ENCODE measurements at regions not wholly inside any gene's neighbourhood (a gene's known extent, or its start where the extent isn't known, plus 50 kb on each side); places are given as distances from the start of the nearest gene placed in this dataset.

GRCh38 chr2:225309516-225309915 is 90.0 kb upstream of the NYAP2 start:
- H3K36me3 ChIP-seq (ENCODE audit: insufficient read depth, low read length): no peaks in the 10 kb centered on the region
- H3K9me2 ChIP-seq (ENCODE audit: low read depth, low read length): no peaks in the 10 kb centered on the region
- no peak overlapping the region for H3K27ac ChIP-seq (ENCODE audit: low read depth, low read length, poor library complexity, severe bottlenecking)
- no peaks in the 10 kb centered on the region for H3F3A ChIP-seq (ENCODE audit: insufficient read depth, low read length)
- H3K4me2 ChIP-seq (ENCODE audit: low read length): no peak overlapping the region
- no peaks in the 10 kb centered on the region for H3K79me2 ChIP-seq (ENCODE audit: insufficient read depth, low read length)
- no peaks in the 10 kb centered on the region for H4K20me1 ChIP-seq (ENCODE audit: insufficient read depth, low read length)
- H3K4me1 ChIP-seq (ENCODE audit: insufficient read depth, low read length, severe bottlenecking): no peaks in the 10 kb centered on the region
- no peak for TF ChIP-seq CTCF (IDR thresholded peaks at IDR 0.05; ENCODE audit: low read length)
- TF ChIP-seq EZH2 (IDR thresholded peaks at IDR 0.05; ENCODE audit: borderline replicate concordance, low read length): no peak
- no peak overlapping the region for H3K4me3 ChIP-seq (ENCODE audit: low read depth, low read length, poor library complexity, severe bottlenecking)
- no peak overlapping the region for H3K9ac ChIP-seq (ENCODE audit: low read length)
- no peaks in the 10 kb centered on the region for H3K27me3 ChIP-seq (ENCODE audit: insufficient read depth, low read length)
- no peak overlapping the region for H2AFZ ChIP-seq (ENCODE audit: low read length)
- H3K9me3 ChIP-seq (ENCODE audit: low read length): no peaks in the 10 kb centered on the region

DNA sequence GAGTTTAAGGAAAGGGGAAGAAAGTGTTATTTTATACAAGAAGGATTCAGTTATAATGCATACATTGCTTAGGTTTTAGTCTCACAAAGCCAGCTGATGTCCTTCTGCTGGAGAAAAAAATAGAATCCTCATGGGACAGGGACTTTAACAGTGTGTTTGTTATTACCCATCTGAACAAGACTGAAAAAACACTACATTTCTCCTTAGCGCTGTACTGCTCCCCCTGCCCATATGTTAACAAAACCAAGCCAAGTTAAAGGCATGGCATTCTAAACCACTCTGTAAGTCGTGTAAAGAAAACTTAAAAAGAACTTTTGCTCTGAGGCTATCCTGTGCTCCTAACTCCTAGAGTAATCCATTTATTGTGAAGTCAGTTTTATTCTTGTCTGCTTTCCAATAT is 102.6 kb upstream of the NYAP2 start:
- Histone ChIP-seq H2AFZ (ENCODE audit: low read length) (no peak overlapping the region), H3K9ac (ENCODE audit: low read length) (no peak overlapping the region), H3K4me2 (ENCODE audit: low read length) (no peak overlapping the region), H3K36me3 (ENCODE audit: insufficient read depth, low read length) (no peaks in the 10 kb centered on the region), H3K4me1 (ENCODE audit: insufficient read depth, low read length, severe bottlenecking) (no peaks in the 10 kb centered on the region), H3F3A (ENCODE audit: insufficient read depth, low read length) (no peaks in the 10 kb centered on the region), H3K27ac (ENCODE audit: low read depth, low read length, poor library complexity, severe bottlenecking) (no peak overlapping the region), H3K4me3 (ENCODE audit: low read depth, low read length, poor library complexity, severe bottlenecking) (no peak overlapping the region), H3K27me3 (ENCODE audit: insufficient read depth, low read length) (no peaks in the 10 kb centered on the region), H3K9me2 (ENCODE audit: low read depth, low read length) (no peaks in the 10 kb centered on the region), H3K9me3 (ENCODE audit: low read length) (no peaks in the 10 kb centered on the region), H4K20me1 (ENCODE audit: insufficient read depth, low read length) (no peaks in the 10 kb centered on the region), H3K79me2 (ENCODE audit: insufficient read depth, low read length) (no peaks in the 10 kb centered on the region)
- no peak for TF ChIP-seq EZH2 (IDR thresholded peaks at IDR 0.05; ENCODE audit: borderline replicate concordance, low read length)
- TF ChIP-seq CTCF (IDR thresholded peaks at IDR 0.05; ENCODE audit: low read length): no peak

DNA sequence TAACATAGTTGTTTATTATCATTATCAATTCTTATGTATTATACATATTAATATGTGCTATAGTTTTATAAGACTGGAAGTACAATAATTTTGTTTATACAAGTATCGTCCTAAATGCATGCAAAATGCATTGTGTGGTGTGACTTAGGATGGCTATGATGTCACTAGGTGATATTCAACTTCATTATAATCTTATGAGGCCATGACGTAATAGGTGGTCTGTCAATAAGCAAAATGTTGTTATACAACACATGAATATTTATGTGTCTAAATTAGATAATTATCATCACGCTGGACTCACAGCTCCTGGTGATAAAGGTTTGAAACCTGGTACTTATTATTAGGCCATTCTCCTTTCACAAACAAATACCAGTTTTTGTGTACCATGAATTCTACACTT is 104.4 kb upstream of the NYAP2 start:
- Histone ChIP-seq H2AFZ (ENCODE audit: low read length) (no peak overlapping the region), H3K9me3 (ENCODE audit: low read length) (no peaks in the 10 kb centered on the region), H4K20me1 (ENCODE audit: insufficient read depth, low read length) (no peaks in the 10 kb centered on the region), H3K9ac (ENCODE audit: low read length) (no peak overlapping the region), H3K4me2 (ENCODE audit: low read length) (no peak overlapping the region), H3F3A (ENCODE audit: insufficient read depth, low read length) (no peaks in the 10 kb centered on the region), H3K4me3 (ENCODE audit: low read depth, low read length, poor library complexity, severe bottlenecking) (no peak overlapping the region), H3K9me2 (ENCODE audit: low read depth, low read length) (no peaks in the 10 kb centered on the region), H3K27ac (ENCODE audit: low read depth, low read length, poor library complexity, severe bottlenecking) (no peak overlapping the region), H3K27me3 (ENCODE audit: insufficient read depth, low read length) (no peaks in the 10 kb centered on the region), H3K36me3 (ENCODE audit: insufficient read depth, low read length) (no peaks in the 10 kb centered on the region), H3K4me1 (ENCODE audit: insufficient read depth, low read length, severe bottlenecking) (no peaks in the 10 kb centered on the region), H3K79me2 (ENCODE audit: insufficient read depth, low read length) (no peaks in the 10 kb centered on the region)
- TF ChIP-seq CTCF (IDR thresholded peaks at IDR 0.05; ENCODE audit: low read length) (no peak), EZH2 (IDR thresholded peaks at IDR 0.05; ENCODE audit: borderline replicate concordance, low read length) (no peak)
